DND-41 (cell line): ENCODE measurements at regions not wholly inside any gene's neighbourhood (a gene's known extent, or its start where the extent isn't known, plus 50 kb on each side); places are given as distances from the start of the nearest gene placed in this dataset.

Experiments used
- ATAC-seq: fragments of 200-7000 bp; cut with Tn5 transposase; 3 replicates; pipeline ENCODE4 v1.9.1; 2021; ENCODE audit warnings: low read depth; ENCODE audit not compliant: insufficient read depth
- DNase-seq: peaks from one replicate; pipeline ENCODE4 v3.0.0-alpha.2; 2020
- H2AFZ ChIP-seq: 2 replicates; pipeline ENCODE4 v1.6.0; 2012; ENCODE audit warnings: low read depth, low read length
- H3K27ac ChIP-seq: 2 replicates; pipeline ENCODE4 v1.5.1; 2012; ENCODE audit warnings: low read length, inconsistent platforms
- H3K27me3 ChIP-seq: fragments of 200-600 bp; sonication (generic); 2 replicates; pipeline ENCODE4 v1.6.0; 2012; ENCODE audit warnings: low read length, mild to moderate bottlenecking, inconsistent platforms; ENCODE audit not compliant: insufficient read depth, poor library complexity
- H3K36me3 ChIP-seq: 2 replicates; pipeline ENCODE4 v1.5.1; 2012; ENCODE audit warnings: low read length, inconsistent platforms; ENCODE audit not compliant: insufficient read depth
- H3K4me1 ChIP-seq: 2 replicates; pipeline ENCODE4 v1.5.1; 2012; ENCODE audit warnings: mild to moderate bottlenecking, low read length; ENCODE audit not compliant: insufficient read depth
- H3K4me2 ChIP-seq: 2 replicates; pipeline ENCODE4 v1.6.0; 2012; ENCODE audit warnings: mild to moderate bottlenecking, moderate library complexity, low read length, inconsistent platforms; ENCODE audit not compliant: insufficient read depth
- H3K4me3 ChIP-seq, 2 experiments: fragments of 200-600 bp in 1 of 2; shearing (Covaris generic) in 1 of 2; 2 replicates each; pipeline ENCODE4 v1.5.1; 2012 to 2016; ENCODE audit warnings: inconsistent platforms in 2 of 2, low read length in 2 of 2, mild to moderate bottlenecking in 2 of 2, low read depth in 1 of 2, moderate library complexity in 1 of 2
- H3K79me2 ChIP-seq: 2 replicates; pipeline ENCODE4 v1.6.0; 2012; ENCODE audit warnings: low read length, inconsistent platforms; ENCODE audit not compliant: insufficient read depth
- H3K9ac ChIP-seq: 2 replicates; pipeline ENCODE4 v1.6.0; 2012; ENCODE audit warnings: low read depth, mild to moderate bottlenecking, inconsistent platforms, low read length, moderate library complexity
- H3K9me3 ChIP-seq: 2 replicates; pipeline ENCODE4 v1.5.1; 2012; ENCODE audit warnings: low read length, moderate library complexity, mild to moderate bottlenecking, inconsistent platforms; ENCODE audit not compliant: insufficient read depth, severe bottlenecking
- H4K20me1 ChIP-seq: 2 replicates; pipeline ENCODE4 v1.6.0; 2012; ENCODE audit warnings: low read length; ENCODE audit not compliant: insufficient read depth
- CTCF ChIP-seq: IDR thresholded peaks from 2 replicates; pipeline ENCODE4 v1.5.1; 2012; ENCODE audit warnings: borderline replicate concordance, low read length, moderate library complexity, mild to moderate bottlenecking; ENCODE audit not compliant: poor library complexity, severe bottlenecking; ENCODE audit errors: extremely low read depth
- EZH2 ChIP-seq: IDR thresholded peaks from 3 replicates; pipeline ENCODE4 v1.6.1; 2012; ENCODE audit warnings: borderline replicate concordance, low read depth, mild to moderate bottlenecking, moderate library complexity, low read length, inconsistent platforms; ENCODE audit not compliant: severe bottlenecking

DNA sequence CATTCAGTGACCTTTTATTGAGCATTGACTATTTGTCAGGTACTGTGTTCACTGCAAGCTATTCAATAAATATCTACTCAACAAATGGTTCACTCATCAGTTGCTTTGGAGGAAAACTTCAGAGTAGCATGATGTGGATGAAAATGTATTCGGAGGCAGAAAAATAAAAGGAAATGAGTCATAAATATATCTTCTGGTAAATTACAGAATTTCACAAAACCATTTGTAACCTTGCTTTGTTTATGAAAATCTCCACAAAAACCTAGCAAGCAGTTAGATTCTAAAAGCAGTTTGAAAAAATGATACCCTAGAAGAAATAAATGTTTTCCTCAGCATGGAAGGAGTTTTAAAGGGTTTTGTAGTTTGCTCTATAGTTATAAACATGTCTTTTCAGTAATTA is 399.6 kb downstream of the LMO7 start:
- no peak overlapping the region for H3K9ac ChIP-seq
- H3K4me2 ChIP-seq: no peak overlapping the region
- no peak overlapping the region for H3K4me3 ChIP-seq
- no peak overlapping the region for H2AFZ ChIP-seq
- DNase-seq (no peak), ATAC-seq (no peak)
- no peaks in the 10 kb centered on the region for H3K79me2 ChIP-seq
- no peaks in the 10 kb centered on the region for H3K9me3 ChIP-seq
- no peaks in the 10 kb centered on the region for H3K36me3 ChIP-seq
- H4K20me1 ChIP-seq: no peaks in the 10 kb centered on the region
- no peak overlapping the region for H3K27ac ChIP-seq
- TF ChIP-seq EZH2 (no peak), CTCF (no peak)
- no peaks in the 10 kb centered on the region for H3K4me1 ChIP-seq
- H3K27me3 ChIP-seq: no peaks in the 10 kb centered on the region

GRCh38 chr13:76029706-76030105 is 393.6 kb downstream of the LMO7 start:
- ATAC-seq: no peak
- no peaks in the 10 kb centered on the region for H3K79me2 ChIP-seq
- H3K27me3 ChIP-seq: no peaks in the 10 kb centered on the region
- H3K4me3 ChIP-seq: no peak overlapping the region
- H3K36me3 ChIP-seq: no peaks in the 10 kb centered on the region
- no peaks in the 10 kb centered on the region for H3K4me1 ChIP-seq
- H4K20me1 ChIP-seq: no peaks in the 10 kb centered on the region
- no peak overlapping the region for H3K4me2 ChIP-seq
- no peak overlapping the region for H3K27ac ChIP-seq
- no peak overlapping the region for H3K9ac ChIP-seq
- H3K9me3 ChIP-seq: no peaks in the 10 kb centered on the region
- TF ChIP-seq CTCF (no peak), EZH2 (no peak)
- no peak overlapping the region for H2AFZ ChIP-seq
- DNase-seq: no peak

- Histone ChIP-seq H3K27me3 (no peaks in the 10 kb centered on the region), H3K9ac (no peak overlapping the region), H3K36me3 (no peaks in the 10 kb centered on the region), H4K20me1 (no peaks in the 10 kb centered on the region), H3K79me2 (no peaks in the 10 kb centered on the region), H3K4me2 (no peak overlapping the region), H2AFZ (no peak overlapping the region), H3K9me3 (no peaks in the 10 kb centered on the region), H3K4me3 (no peak overlapping the region), H3K4me1 (no peaks in the 10 kb centered on the region), H3K27ac (no peak overlapping the region)
- ATAC-seq (no peak), DNase-seq (no peak)
- no peak for TF ChIP-seq EZH2
- TF ChIP-seq CTCF: no peak
These were observed 393.0 kb downstream of the LMO7 start for GRCh38 chr13:76029088-76029487.

DNA sequence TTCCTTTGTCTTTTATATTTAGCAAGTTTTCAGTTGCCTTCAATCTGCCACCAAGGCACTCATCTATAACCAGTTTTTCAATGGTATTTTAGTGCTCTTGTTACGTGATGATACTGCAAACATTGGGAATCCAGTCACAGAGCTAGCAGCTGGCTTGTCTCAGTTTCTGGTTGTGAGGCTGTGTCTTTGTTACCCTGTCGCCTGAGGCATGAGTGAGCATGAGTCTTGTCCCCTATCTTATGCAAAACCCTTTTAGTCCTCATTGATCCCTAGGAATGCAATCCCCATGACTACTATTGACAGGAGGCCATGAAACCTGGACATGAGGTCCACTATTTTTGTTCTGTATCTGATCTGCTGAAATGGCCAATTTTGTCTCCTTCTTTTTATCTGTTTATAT is 391.0 kb downstream of the LMO7 start:
- Histone ChIP-seq H4K20me1 (no peaks in the 10 kb centered on the region), H3K9ac (no peak overlapping the region), H3K27ac (no peak overlapping the region), H3K9me3 (no peaks in the 10 kb centered on the region), H3K4me2 (no peak overlapping the region), H3K79me2 (no peaks in the 10 kb centered on the region), H3K36me3 (no peaks in the 10 kb centered on the region), H3K4me3 (no peak overlapping the region), H3K4me1 (no peaks in the 10 kb centered on the region), H3K27me3 (no peaks in the 10 kb centered on the region), H2AFZ (no peak overlapping the region)
- ATAC-seq: no peak
- no peak for DNase-seq
- no peak for TF ChIP-seq EZH2
- TF ChIP-seq CTCF: no peak
